IMR-90 (cell line): ENCODE measurements at regions not wholly inside any gene's neighbourhood (a gene's known extent, or its start where the extent isn't known, plus 50 kb on each side); places are given as distances from the start of the nearest gene placed in this dataset.
A peak's percentile ranks its signal among the peaks of the same experiment; 100 is the strongest.

ENCODE experiments used
- ATAC-seq: fragments of 200-7000 bp; cut with Tn5 transposase; 2 replicates; pipeline ENCODE4 v1.9.1; 2020; ENCODE audit warnings: low read depth, mild to moderate bottlenecking, moderate library complexity
- BruUV-seq: library from RNA; stranded (reverse); fragments of 400-500 nt; replicated peaks from 2 replicates; lab custom pipeline; 2021; lab: Mats Ljungman, UMichigan
- CTCF ChIA-PET: fragments of 300-600 bp; formaldehyde crosslinking; extraction: SDS; loops from one replicate; lab custom pipeline; 2021; ENCODE audit warnings: antibody characterized with exemption; lab: Yijun Ruan, JAX
- POLR2A ChIA-PET: fragments of 300-600 bp; sonication (Branson Sonifier 250); formaldehyde crosslinking; loops from one replicate; lab custom pipeline; 2022; ENCODE audit warnings: antibody characterized with exemption; ENCODE audit not compliant: unreplicated experiment; lab: Charles Lee
- DNase-seq: peaks from one replicate; pipeline ENCODE4 v3.0.0; 2013
- H2AFZ ChIP-seq: replicated peaks from 2 replicates; pipeline ENCODE3; 2013; ENCODE audit warnings: low read length, mild to moderate bottlenecking; ENCODE audit not compliant: poor library complexity
- H2AK5ac ChIP-seq: 2 replicates; pipeline ENCODE4 v1.6.1; 2013; ENCODE audit warnings: low read depth, low read length, inconsistent platforms
- H2AK9ac ChIP-seq: replicated peaks from 2 replicates; pipeline ENCODE3; 2013; ENCODE audit warnings: mild to moderate bottlenecking, low read depth, low read length, moderate library complexity; ENCODE audit not compliant: poor library complexity
- H2BK120ac ChIP-seq: 2 replicates; pipeline ENCODE4 v1.6.1; 2013; ENCODE audit warnings: low read depth, low read length, inconsistent platforms
- H2BK15ac ChIP-seq: 3 replicates; pipeline ENCODE4 v1.6.1; 2013; ENCODE audit warnings: low read depth, low read length, inconsistent platforms
- H2BK20ac ChIP-seq: 2 replicates; pipeline ENCODE4 v1.6.1; 2013; ENCODE audit warnings: low read depth, mild to moderate bottlenecking, inconsistent platforms, low read length, moderate library complexity
- H2BK5ac ChIP-seq: 2 replicates; pipeline ENCODE4 v1.6.1; 2013; ENCODE audit warnings: mild to moderate bottlenecking, low read depth, low read length, inconsistent platforms; ENCODE audit not compliant: poor library complexity, severe bottlenecking
- H3K14ac ChIP-seq: replicated peaks from 2 replicates; pipeline ENCODE4 v1.6.1; 2013; ENCODE audit warnings: low read depth, low read length, inconsistent platforms
- H3K18ac ChIP-seq: 2 replicates; pipeline ENCODE4 v1.6.1; 2013; ENCODE audit warnings: low read depth, low read length, control low read depth
- H3K23ac ChIP-seq: 2 replicates; pipeline ENCODE4 v1.6.1; 2013; ENCODE audit warnings: low read depth, low read length, inconsistent platforms
- H3K27ac ChIP-seq: 2 replicates; pipeline ENCODE4 v1.5.1; 2013; ENCODE audit warnings: mild to moderate bottlenecking, control low read depth, low read length; ENCODE audit not compliant: insufficient read depth
- H3K27me3 ChIP-seq: 2 replicates; pipeline ENCODE4 v1.6.1; 2013; ENCODE audit warnings: low read length; ENCODE audit not compliant: control insufficient read depth, insufficient read depth
- H3K36me3 ChIP-seq: 2 replicates; pipeline ENCODE4 v1.6.1; 2013; ENCODE audit warnings: low read length, mixed read lengths; ENCODE audit not compliant: control insufficient read depth, insufficient read depth
- H3K4ac ChIP-seq: 2 replicates; pipeline ENCODE4 v1.6.1; 2013; ENCODE audit warnings: low read depth, low read length, inconsistent platforms
- H3K4me1 ChIP-seq: 2 replicates; pipeline ENCODE4 v1.6.1; 2013; ENCODE audit warnings: low read length, mixed read lengths; ENCODE audit not compliant: control insufficient read depth, insufficient read depth
- H3K4me2 ChIP-seq: 2 replicates; pipeline ENCODE4 v1.6.1; 2013; ENCODE audit warnings: low read depth, mild to moderate bottlenecking, control low read depth, low read length, moderate library complexity
- H3K4me3 ChIP-seq: 2 replicates; pipeline ENCODE4 v1.5.1; 2013; ENCODE audit warnings: low read depth, mild to moderate bottlenecking, control low read depth, low read length, moderate library complexity; ENCODE audit not compliant: insufficient read depth
- H3K56ac ChIP-seq: 2 replicates; pipeline ENCODE4 v1.6.1; 2013; ENCODE audit warnings: low read length, inconsistent platforms; ENCODE audit not compliant: insufficient read depth; ENCODE audit errors: extremely low read depth
- H3K79me1 ChIP-seq, 2 experiments: 2 replicates each; pipeline ENCODE4 v1.6.1; 2013; ENCODE audit warnings: low read length in 2 of 2, inconsistent platforms in 1 of 2, low read depth in 1 of 2
- H3K9ac ChIP-seq: 2 replicates; pipeline ENCODE4 v1.6.1; 2013; ENCODE audit warnings: low read depth, low read length, control low read depth
- H3K9me1 ChIP-seq: 2 replicates; pipeline ENCODE4 v1.6.1; 2013; ENCODE audit warnings: low read length, inconsistent platforms; ENCODE audit not compliant: insufficient read depth
- H3K9me3 ChIP-seq: 2 replicates; pipeline ENCODE4 v1.6.1; 2013; ENCODE audit warnings: low read length; ENCODE audit not compliant: control insufficient read depth, insufficient read depth
- H4K20me1 ChIP-seq: 2 replicates; pipeline ENCODE4 v1.6.1; 2013; ENCODE audit warnings: low read length, inconsistent platforms; ENCODE audit not compliant: insufficient read depth
- H4K5ac ChIP-seq: 2 replicates; pipeline ENCODE4 v1.6.1; 2013; ENCODE audit warnings: mild to moderate bottlenecking, low read depth, low read length, control low read depth
- H4K8ac ChIP-seq, 2 experiments: 2 replicates each; pipeline ENCODE4 v1.6.1; 2013; ENCODE audit warnings: low read depth in 2 of 2, low read length in 2 of 2, control low read depth in 1 of 2, inconsistent platforms in 1 of 2
- H4K91ac ChIP-seq: 2 replicates; pipeline ENCODE4 v1.6.1; 2013; ENCODE audit warnings: low read depth, low read length, inconsistent platforms; ENCODE audit not compliant: insufficient read depth
- BHLHE40 ChIP-seq: fragments of 150-350 bp; IDR thresholded peaks from 2 replicates; pipeline ENCODE4 v1.6.1; 2016; ENCODE audit warnings: mild to moderate bottlenecking, low read depth, low read length
- CEBPB ChIP-seq: IDR thresholded peaks from 2 replicates; pipeline ENCODE4 v1.6.1; 2012; ENCODE audit warnings: low read depth, low read length, improper control_type of control experiment
- FOS ChIP-seq: fragments of 150-350 bp; IDR thresholded peaks from 2 replicates; pipeline ENCODE4 v1.6.1; 2016; ENCODE audit warnings: low read depth, low read length
- MAFK ChIP-seq: IDR thresholded peaks from 2 replicates; pipeline ENCODE4 v1.6.1; 2012; ENCODE audit warnings: low read depth, low read length, improper control_type of control experiment
- MAZ ChIP-seq: IDR thresholded peaks from 2 replicates; pipeline ENCODE4 v1.6.1; 2012; ENCODE audit warnings: low read depth, mild to moderate bottlenecking, low read length, improper control_type of control experiment, moderate library complexity, borderline replicate concordance
- MXI1 ChIP-seq: IDR thresholded peaks from 2 replicates; pipeline ENCODE4 v1.6.1; 2012; ENCODE audit warnings: low read depth, mild to moderate bottlenecking, low read length, moderate library complexity, borderline replicate concordance
- NFE2L2 ChIP-seq: fragments of 150-350 bp; IDR thresholded peaks from 2 replicates; pipeline ENCODE4 v1.6.1; 2016; ENCODE audit warnings: low read depth, mild to moderate bottlenecking, low read length
- POLR2A ChIP-seq: IDR thresholded peaks from 2 replicates; pipeline ENCODE4 v1.6.1; 2012; ENCODE audit warnings: mild to moderate bottlenecking, low read depth, low read length
- RAD21 ChIP-seq: IDR thresholded peaks from 2 replicates; pipeline ENCODE4 v1.6.1; 2012; ENCODE audit warnings: low read length, improper control_type of control experiment
- WGBS, 2 experiments: methylation state at CpG; one replicate each; pipeline versions ENCODE4 v1.1.5 to v1.1.7; 2013; ENCODE audit warnings: missing lambda C conversion rate in 2 of 2; ENCODE audit not compliant: insufficient read length in 1 of 2; ENCODE audit errors: extremely low coverage in 2 of 2; 5-methylcytosine and 5-hydroxymethylcytosine counted together
- dilution Hi-C: fragments of 300-500 bp; cut with HindIII; formaldehyde crosslinking; loops from one replicate; pipeline ENCODE4 v1.14.3; 2018; ENCODE audit warnings: low sequenced_read_pairs; ENCODE audit not compliant: unreplicated experiment
- in situ Hi-C: fragments of 300-500 bp; cut with MboI; formaldehyde crosslinking; loops from 3 replicates; pipeline ENCODE4 v1.14.3; 2019; ENCODE audit warnings: low sequenced_read_pairs, inconsistent platforms, mixed read lengths
- intact Hi-C: fragments of 100-400 bp; cut with micrococcal nuclease; formaldehyde crosslinking; loops from 2 replicates; pipeline ENCODE4 v1.10.0; 2022

- peak overlapping the region; percentile 95 for H3K4ac ChIP-seq
- H3K9ac ChIP-seq = no peak overlapping the region; the same call in 1 of the 2 replicates
- CTCF ChIA-PET = no interaction called here
Measured at GRCh38 chr11:28833670-28834069, 725.5 kb downstream of the METTL15 start.

More at GRCh38 chr11:28833670-28834069, 725.5 kb downstream of the METTL15 start:
- BruUV-seq = no TSS peak
- peak overlapping the region; percentile 88; the same call in 1 of the 2 replicates for H4K5ac ChIP-seq
- intact Hi-C loops (loop anchor here (1.0 to 5.0 kb wide), 5 partner anchors 76 to 1135 kb away; no protein-coding TSS in a partner anchor), in situ Hi-C loops (loop anchor here (10.0 to 25.0 kb wide), 2 partner anchors 501 to 1121 kb away; partner anchors contain the start of gene BDNF), dilution Hi-C loops (no loop called here)
- no peaks in the 10 kb centered on the region for H3K9me3 ChIP-seq
- no peak overlapping the region for H2BK15ac ChIP-seq
- H3K14ac ChIP-seq = peak overlapping the region; percentile 97; the same call in 1 of the 2 replicates
- WGBS, 2 experiments = no CpG with 5 or more reads among the region's 2 CpGs
- peaks cover 10% of the 10 kb centered on the region for H3K4me1 ChIP-seq
- peak overlapping the region; percentile 99 for H2BK120ac ChIP-seq
- H2BK5ac ChIP-seq = peak overlapping the region; percentile 99
- peak overlapping the region; percentile 95 to 96 for H4K8ac ChIP-seq
- H3K27ac ChIP-seq = peak overlapping the region; percentile 94; the same call in 1 of the 2 replicates
- no peak overlapping the region for H2AK9ac ChIP-seq
- H3K4me3 ChIP-seq = no peak overlapping the region
- H3K36me3 ChIP-seq = no peaks in the 10 kb centered on the region
- peak overlapping the region; percentile 99 for H2BK20ac ChIP-seq
- H3K4me2 ChIP-seq = no peak overlapping the region
- H3K79me1 ChIP-seq = no peaks in the 10 kb centered on the region
- no peaks in the 10 kb centered on the region for H3K9me1 ChIP-seq
- H3K18ac ChIP-seq = peak overlapping the region; percentile 100
- H2AFZ ChIP-seq = no peak overlapping the region
- H3K23ac ChIP-seq = peak overlapping the region; percentile 98; the same call in 1 of the 2 replicates
- peak overlapping the region; percentile 99 for H3K56ac ChIP-seq
- peak; percentile 40 for ATAC-seq
- H2AK5ac ChIP-seq = no peak overlapping the region
- TF ChIP-seq NFE2L2 = peak; percentile 50; the same call in 1 of the 2 replicates
- TF ChIP-seq POLR2A = no peak
- peak; percentile 60; the same call in 1 of the 2 replicates for TF ChIP-seq CEBPB
- peak; percentile 81 for TF ChIP-seq FOS
- TF ChIP-seq MAZ = no peak
- TF ChIP-seq MAFK = no peak
- no peak for TF ChIP-seq MXI1
- TF ChIP-seq BHLHE40 = 0 out of 2 replicates have a peak, but pooled peaks have one; percentile 45
- peak; percentile 41; the same call in 1 of the 2 replicates for TF ChIP-seq RAD21
- H4K91ac ChIP-seq = peak overlapping the region; percentile 100
- no peaks in the 10 kb centered on the region for H4K20me1 ChIP-seq
- POLR2A ChIA-PET = interaction anchor here (1.3 kb wide), 1 partner anchor 286 kb away, joined by 10 read pairs; no protein-coding TSS in a partner anchor
- no peaks in the 10 kb centered on the region for H3K27me3 ChIP-seq
- DNase-seq = peak; percentile 99
